ENCODE measurements at regions not wholly inside any gene's neighbourhood (a gene's known extent, or its start where the extent isn't known, plus 50 kb on each side); places are given as distances from the start of the nearest gene placed in this dataset.

DNA sequence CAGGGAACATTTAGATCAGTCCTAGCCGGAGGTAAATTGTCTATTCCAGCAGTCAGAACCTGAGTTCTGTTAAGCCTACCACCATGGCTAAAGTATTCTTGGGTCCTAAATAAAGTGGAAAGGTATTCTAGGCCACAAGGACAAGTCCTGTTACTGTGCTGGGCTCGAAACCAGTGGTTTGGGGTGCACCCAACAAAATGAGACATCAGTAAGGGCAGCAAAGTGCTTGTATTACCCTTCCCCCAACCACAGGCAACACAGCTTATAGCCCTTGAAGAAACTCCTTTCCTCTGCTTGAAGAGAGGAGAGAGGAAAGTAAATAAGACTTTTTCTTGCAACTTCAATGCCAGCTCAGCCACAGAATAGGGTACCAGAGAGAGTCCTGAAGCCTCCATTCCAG is 1345.6 kb downstream of the PCDH18 start:
- no peak for TF ChIP-seq EZH2 (IDR thresholded peaks at IDR 0.05)
- TF ChIP-seq, protein P1, sequence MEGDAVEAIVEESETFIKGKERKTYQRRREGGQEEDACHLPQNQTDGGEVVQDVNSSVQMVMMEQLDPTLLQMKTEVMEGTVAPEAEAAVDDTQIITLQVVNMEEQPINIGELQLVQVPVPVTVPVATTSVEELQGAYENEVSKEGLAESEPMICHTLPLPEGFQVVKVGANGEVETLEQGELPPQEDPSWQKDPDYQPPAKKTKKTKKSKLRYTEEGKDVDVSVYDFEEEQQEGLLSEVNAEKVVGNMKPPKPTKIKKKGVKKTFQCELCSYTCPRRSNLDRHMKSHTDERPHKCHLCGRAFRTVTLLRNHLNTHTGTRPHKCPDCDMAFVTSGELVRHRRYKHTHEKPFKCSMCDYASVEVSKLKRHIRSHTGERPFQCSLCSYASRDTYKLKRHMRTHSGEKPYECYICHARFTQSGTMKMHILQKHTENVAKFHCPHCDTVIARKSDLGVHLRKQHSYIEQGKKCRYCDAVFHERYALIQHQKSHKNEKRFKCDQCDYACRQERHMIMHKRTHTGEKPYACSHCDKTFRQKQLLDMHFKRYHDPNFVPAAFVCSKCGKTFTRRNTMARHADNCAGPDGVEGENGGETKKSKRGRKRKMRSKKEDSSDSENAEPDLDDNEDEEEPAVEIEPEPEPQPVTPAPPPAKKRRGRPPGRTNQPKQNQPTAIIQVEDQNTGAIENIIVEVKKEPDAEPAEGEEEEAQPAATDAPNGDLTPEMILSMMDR (IDR thresholded peaks at IDR 0.05): no peak
- no peak for TF ChIP-seq EZH2phosphoT487 (IDR thresholded peaks at IDR 0.05)
- H3K27ac Mint-ChIP-seq: no peak overlapping the region
- peaks cover 3% of the 10 kb centered on the region for H3K9me3 Mint-ChIP-seq
- Histone ChIP-seq H3K79me2 (ENCODE audit: low read depth) (no peaks in the 10 kb centered on the region), H3K4me2 (no peak overlapping the region), H3K36me3 (no peaks in the 10 kb centered on the region), H3K4me1 (no peaks in the 10 kb centered on the region), H4K20me1 (ENCODE audit: low read depth) (no peaks in the 10 kb centered on the region), H3K27ac (no peak overlapping the region), H3K4me3 (no peak overlapping the region), H3K9me3 (ENCODE audit: low read depth) (no peaks in the 10 kb centered on the region), H3K27me3 (no peaks in the 10 kb centered on the region), H2AFZ (replicated peaks) (peak overlapping the region; percentile 8), H3F3A (ENCODE audit: low read depth) (no peaks in the 10 kb centered on the region), H3K9ac (no peak overlapping the region)
- no peaks in the 10 kb centered on the region for H3K4me1 Mint-ChIP-seq
- H3K4me3 Mint-ChIP-seq: no peak overlapping the region
- no peaks in the 10 kb centered on the region for H3K36me3 Mint-ChIP-seq
- no peak for DNase-seq (ENCODE audit: low spot score)
- no peaks in the 10 kb centered on the region for H3K27me3 Mint-ChIP-seq (ENCODE audit: insufficient read depth, low read depth)

DNA sequence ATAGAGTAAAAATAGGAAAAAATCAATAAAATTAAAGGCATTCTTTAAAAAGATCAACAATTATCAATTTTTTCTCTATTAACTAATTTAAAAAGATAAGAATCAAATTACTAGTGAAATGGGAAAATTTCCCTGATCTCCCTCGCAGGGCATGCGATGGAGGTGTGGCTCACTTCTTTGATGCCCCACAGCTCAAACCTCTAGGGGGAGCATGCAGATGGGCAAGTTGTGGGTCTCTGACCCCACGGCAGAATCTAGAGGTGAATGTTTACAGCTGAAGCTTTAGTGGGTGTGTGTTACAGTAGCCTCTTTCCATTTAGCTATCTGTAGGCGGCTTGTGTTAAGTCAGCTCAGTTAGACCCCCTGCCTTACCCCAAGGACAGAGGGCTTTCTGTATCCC is 1348.8 kb downstream of the PCDH18 start:
- Histone ChIP-seq H4K20me1 (ENCODE audit: low read depth) (no peaks in the 10 kb centered on the region), H3K4me2 (no peak overlapping the region), H3K36me3 (no peaks in the 10 kb centered on the region), H3K9me3 (ENCODE audit: low read depth) (no peaks in the 10 kb centered on the region), H3K27ac (no peak overlapping the region), H3K9ac (no peak overlapping the region), H3F3A (ENCODE audit: low read depth) (no peaks in the 10 kb centered on the region), H3K4me3 (no peak overlapping the region), H3K27me3 (no peaks in the 10 kb centered on the region), H3K4me1 (no peaks in the 10 kb centered on the region), H3K79me2 (ENCODE audit: low read depth) (no peaks in the 10 kb centered on the region), H2AFZ (replicated peaks) (peak overlapping the region; percentile 65)
- Mint-ChIP-seq H3K36me3 (no peaks in the 10 kb centered on the region), H3K9me3 (peaks cover 3% of the 10 kb centered on the region), H3K4me1 (no peaks in the 10 kb centered on the region), H3K4me3 (no peak overlapping the region), H3K27ac (no peak overlapping the region), H3K27me3 (ENCODE audit: insufficient read depth, low read depth) (no peaks in the 10 kb centered on the region)
- TF ChIP-seq EZH2phosphoT487 (IDR thresholded peaks at IDR 0.05): no peak
- TF ChIP-seq, protein P1 (IDR thresholded peaks at IDR 0.05): peak; percentile 9
- no peak for DNase-seq (ENCODE audit: low spot score)

DNA sequence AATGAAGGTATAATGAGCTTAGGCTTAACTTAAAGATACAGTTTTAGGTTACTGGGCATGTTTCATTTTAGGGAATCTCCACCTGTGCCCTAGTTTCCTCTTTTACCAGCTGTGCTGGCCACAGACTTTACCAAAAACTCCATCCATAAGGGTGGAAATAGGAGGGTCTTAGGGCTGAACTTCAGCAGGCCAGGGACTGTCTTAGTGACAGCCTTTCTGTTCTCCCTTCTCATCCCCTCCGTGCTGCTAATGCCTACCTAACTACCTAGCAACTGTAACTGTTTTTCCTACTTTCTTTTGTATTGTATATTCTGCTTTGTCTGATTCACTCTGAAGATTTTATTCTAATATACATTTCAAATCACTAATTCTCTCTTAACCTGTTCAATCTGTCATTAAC is 1375.3 kb downstream of the PCDH18 start:
- Histone ChIP-seq H3K4me3 (no peak overlapping the region), H3K36me3 (no peaks in the 10 kb centered on the region), H3K27me3 (no peaks in the 10 kb centered on the region), H3K27ac (no peak overlapping the region), H3K9ac (no peak overlapping the region), H4K20me1 (ENCODE audit: low read depth) (no peaks in the 10 kb centered on the region), H2AFZ (replicated peaks) (no peak overlapping the region), H3K4me1 (peaks cover 14% of the 10 kb centered on the region), H3K9me3 (ENCODE audit: low read depth) (no peaks in the 10 kb centered on the region), H3K4me2 (no peak overlapping the region), H3F3A (ENCODE audit: low read depth) (peaks cover 10% of the 10 kb centered on the region), H3K79me2 (ENCODE audit: low read depth) (no peaks in the 10 kb centered on the region)
- peaks cover 15% of the 10 kb centered on the region for H3K4me1 Mint-ChIP-seq
- no peak for TF ChIP-seq EZH2phosphoT487 (IDR thresholded peaks at IDR 0.05)
- TF ChIP-seq, protein P1 (IDR thresholded peaks at IDR 0.05): no peak
- no peak overlapping the region for H3K27ac Mint-ChIP-seq
- no peak for DNase-seq (ENCODE audit: low spot score)
- H3K27me3 Mint-ChIP-seq (ENCODE audit: insufficient read depth, low read depth): no peaks in the 10 kb centered on the region
- no peak overlapping the region for H3K4me3 Mint-ChIP-seq
- peaks cover 1% of the 10 kb centered on the region for H3K9me3 Mint-ChIP-seq
- no peaks in the 10 kb centered on the region for H3K36me3 Mint-ChIP-seq

DNA sequence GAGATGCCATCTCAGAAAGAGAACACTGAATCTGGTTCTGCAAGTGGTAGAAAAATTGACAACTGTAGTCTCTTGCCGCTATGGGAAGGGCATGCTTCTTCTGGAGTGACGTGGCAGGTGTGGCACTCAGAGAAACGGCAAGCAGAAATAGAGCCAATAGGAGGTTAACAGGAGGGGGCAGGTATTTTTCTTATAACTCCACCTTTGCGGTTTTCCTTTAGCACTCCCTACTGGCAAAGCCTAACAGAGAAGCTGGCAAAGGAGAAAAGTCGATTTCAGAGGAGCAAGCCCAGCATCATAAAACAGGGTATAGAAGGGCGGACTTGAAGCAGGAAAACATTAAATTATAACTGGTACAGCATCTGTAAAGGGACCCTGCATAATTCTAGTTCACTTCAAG is 1382.2 kb downstream of the PCDH18 start:
- Histone ChIP-seq H3K36me3 (no peaks in the 10 kb centered on the region), H2AFZ (replicated peaks) (peak overlapping the region; percentile 55), H4K20me1 (ENCODE audit: low read depth) (no peaks in the 10 kb centered on the region), H3K9me3 (ENCODE audit: low read depth) (no peaks in the 10 kb centered on the region), H3K9ac (no peak overlapping the region), H3K27ac (no peak overlapping the region), H3F3A (ENCODE audit: low read depth) (peaks cover 1% of the 10 kb centered on the region), H3K4me1 (peaks cover 8% of the 10 kb centered on the region), H3K4me2 (no peak overlapping the region), H3K79me2 (ENCODE audit: low read depth) (no peaks in the 10 kb centered on the region), H3K27me3 (no peaks in the 10 kb centered on the region), H3K4me3 (no peak overlapping the region)
- H3K9me3 Mint-ChIP-seq: peaks cover 5% of the 10 kb centered on the region
- H3K27ac Mint-ChIP-seq: no peak overlapping the region
- peaks cover 4% of the 10 kb centered on the region for H3K4me1 Mint-ChIP-seq
- no peak for DNase-seq (ENCODE audit: low spot score)
- TF ChIP-seq EZH2phosphoT487 (IDR thresholded peaks at IDR 0.05) (no peak), EZH2 (IDR thresholded peaks at IDR 0.05) (no peak)
- TF ChIP-seq, protein P1 (IDR thresholded peaks at IDR 0.05): peak; percentile 20
- H3K4me3 Mint-ChIP-seq: no peak overlapping the region
- no peaks in the 10 kb centered on the region for H3K27me3 Mint-ChIP-seq (ENCODE audit: insufficient read depth, low read depth)
- no peaks in the 10 kb centered on the region for H3K36me3 Mint-ChIP-seq
